ENCODE measurements at regions not wholly inside any gene's neighbourhood (a gene's known extent, or its start where the extent isn't known, plus 50 kb on each side); places are given as distances from the start of the nearest gene placed in this dataset.
A peak's percentile ranks its signal among the peaks of the same experiment; 100 is the strongest.

- Histone ChIP-seq H3K4me1 (ENCODE audit: insufficient read depth, low read length) (peaks cover 8% of the 10 kb centered on the region), H3K4me2 (ENCODE audit: low read length) (peak overlapping the region; percentile 37), H3K9ac (ENCODE audit: low read length) (no peak overlapping the region), H2AFZ (ENCODE audit: low read depth, low read length) (peak overlapping the region; percentile 59), H3K27me3 (ENCODE audit: insufficient read depth, low read length) (no peaks in the 10 kb centered on the region), H3K79me2 (ENCODE audit: insufficient read depth, low read length) (no peaks in the 10 kb centered on the region), H3K9me3 (ENCODE audit: insufficient read depth, low read depth, low read length) (peaks cover 2% of the 10 kb centered on the region), H4K20me1 (ENCODE audit: insufficient read depth, low read length) (no peaks in the 10 kb centered on the region), H3K36me3 (ENCODE audit: insufficient read depth, low read length) (no peaks in the 10 kb centered on the region), H3K4me3 (ENCODE audit: insufficient read depth, low read depth, low read length) (no peak overlapping the region), H3K27ac (ENCODE audit: low read depth, low read length) (peak overlapping the region; percentile 8)
- FAIRE-seq = no peak
- no peaks in the 10 kb centered on the region for H3K27me3 Mint-ChIP-seq (ENCODE audit: low read depth, unreplicated experiment)
- H3K4me3 Mint-ChIP-seq (ENCODE audit: unreplicated experiment) = no peak overlapping the region
- no peak overlapping the region for H3K27ac Mint-ChIP-seq (ENCODE audit: unreplicated experiment)
- peaks cover 5% of the 10 kb centered on the region for H3K9me3 Mint-ChIP-seq (ENCODE audit: unreplicated experiment)
- peaks cover 1% of the 10 kb centered on the region for H3K36me3 Mint-ChIP-seq (ENCODE audit: low read depth, unreplicated experiment)
- no peak for TF ChIP-seq EZH2 (IDR thresholded peaks at IDR 0.05; ENCODE audit: insufficient read depth, low read length)
- TF ChIP-seq, protein P1, sequence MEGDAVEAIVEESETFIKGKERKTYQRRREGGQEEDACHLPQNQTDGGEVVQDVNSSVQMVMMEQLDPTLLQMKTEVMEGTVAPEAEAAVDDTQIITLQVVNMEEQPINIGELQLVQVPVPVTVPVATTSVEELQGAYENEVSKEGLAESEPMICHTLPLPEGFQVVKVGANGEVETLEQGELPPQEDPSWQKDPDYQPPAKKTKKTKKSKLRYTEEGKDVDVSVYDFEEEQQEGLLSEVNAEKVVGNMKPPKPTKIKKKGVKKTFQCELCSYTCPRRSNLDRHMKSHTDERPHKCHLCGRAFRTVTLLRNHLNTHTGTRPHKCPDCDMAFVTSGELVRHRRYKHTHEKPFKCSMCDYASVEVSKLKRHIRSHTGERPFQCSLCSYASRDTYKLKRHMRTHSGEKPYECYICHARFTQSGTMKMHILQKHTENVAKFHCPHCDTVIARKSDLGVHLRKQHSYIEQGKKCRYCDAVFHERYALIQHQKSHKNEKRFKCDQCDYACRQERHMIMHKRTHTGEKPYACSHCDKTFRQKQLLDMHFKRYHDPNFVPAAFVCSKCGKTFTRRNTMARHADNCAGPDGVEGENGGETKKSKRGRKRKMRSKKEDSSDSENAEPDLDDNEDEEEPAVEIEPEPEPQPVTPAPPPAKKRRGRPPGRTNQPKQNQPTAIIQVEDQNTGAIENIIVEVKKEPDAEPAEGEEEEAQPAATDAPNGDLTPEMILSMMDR (IDR thresholded peaks at IDR 0.05; ENCODE audit: insufficient read depth, low read depth, low read length) = no peak
- peak; percentile 65 for DNase-seq (ENCODE audit: low read depth)
- peaks cover 9% of the 10 kb centered on the region for H3K4me1 Mint-ChIP-seq (ENCODE audit: low read depth, unreplicated experiment)
These were observed 480.5 kb downstream of the OTOL1 start for GRCh38 chr3:161977063-161977462.

DNA sequence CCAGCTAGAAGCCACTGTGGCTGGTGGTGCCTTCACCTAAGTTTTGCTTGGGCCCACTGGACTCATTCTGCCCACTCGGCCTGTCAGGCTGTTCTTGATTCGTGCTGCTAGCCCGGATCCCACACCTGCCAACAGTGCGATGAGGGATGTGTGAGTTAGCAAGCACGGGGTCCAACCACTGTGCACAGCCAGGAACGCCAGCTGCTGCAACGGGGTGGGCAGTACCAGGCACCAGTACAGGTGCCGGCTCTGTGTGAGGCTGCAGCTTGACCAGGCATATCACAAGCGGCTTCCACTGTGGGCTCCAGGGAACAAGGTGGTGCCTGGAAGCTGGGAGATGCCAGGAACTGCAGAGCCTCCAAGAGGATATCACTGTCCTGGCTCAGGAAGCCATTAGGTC is 481.2 kb downstream of the OTOL1 start:
- no peaks in the 10 kb centered on the region for H3K36me3 ChIP-seq (ENCODE audit: insufficient read depth, low read length)
- no peak overlapping the region for H3K4me2 ChIP-seq (ENCODE audit: low read length)
- no peaks in the 10 kb centered on the region for H4K20me1 ChIP-seq (ENCODE audit: insufficient read depth, low read length)
- no peaks in the 10 kb centered on the region for H3K27me3 ChIP-seq (ENCODE audit: insufficient read depth, low read length)
- Mint-ChIP-seq H3K4me1 (ENCODE audit: low read depth, unreplicated experiment) (peaks cover 9% of the 10 kb centered on the region), H3K27me3 (ENCODE audit: low read depth, unreplicated experiment) (peaks cover 2% of the 10 kb centered on the region), H3K4me3 (ENCODE audit: unreplicated experiment) (no peak overlapping the region), H3K36me3 (ENCODE audit: low read depth, unreplicated experiment) (peaks cover 1% of the 10 kb centered on the region), H3K9me3 (ENCODE audit: unreplicated experiment) (peaks cover 5% of the 10 kb centered on the region), H3K27ac (ENCODE audit: unreplicated experiment) (no peak overlapping the region)
- FAIRE-seq = no peak
- TF ChIP-seq, protein P1 (IDR thresholded peaks at IDR 0.05; ENCODE audit: insufficient read depth, low read depth, low read length) = no peak
- TF ChIP-seq EZH2 (IDR thresholded peaks at IDR 0.05; ENCODE audit: insufficient read depth, low read length) = no peak
- H3K4me1 ChIP-seq (ENCODE audit: insufficient read depth, low read length) = peaks cover 8% of the 10 kb centered on the region
- H3K9me3 ChIP-seq (ENCODE audit: insufficient read depth, low read depth, low read length) = peaks cover 2% of the 10 kb centered on the region
- H3K79me2 ChIP-seq (ENCODE audit: insufficient read depth, low read length) = no peaks in the 10 kb centered on the region
- no peak overlapping the region for H3K9ac ChIP-seq (ENCODE audit: low read length)
- H3K4me3 ChIP-seq (ENCODE audit: insufficient read depth, low read depth, low read length) = no peak overlapping the region
- H3K27ac ChIP-seq (ENCODE audit: low read depth, low read length) = no peak overlapping the region
- no peak for DNase-seq (ENCODE audit: low read depth)
- H2AFZ ChIP-seq (ENCODE audit: low read depth, low read length) = no peak overlapping the region

DNA sequence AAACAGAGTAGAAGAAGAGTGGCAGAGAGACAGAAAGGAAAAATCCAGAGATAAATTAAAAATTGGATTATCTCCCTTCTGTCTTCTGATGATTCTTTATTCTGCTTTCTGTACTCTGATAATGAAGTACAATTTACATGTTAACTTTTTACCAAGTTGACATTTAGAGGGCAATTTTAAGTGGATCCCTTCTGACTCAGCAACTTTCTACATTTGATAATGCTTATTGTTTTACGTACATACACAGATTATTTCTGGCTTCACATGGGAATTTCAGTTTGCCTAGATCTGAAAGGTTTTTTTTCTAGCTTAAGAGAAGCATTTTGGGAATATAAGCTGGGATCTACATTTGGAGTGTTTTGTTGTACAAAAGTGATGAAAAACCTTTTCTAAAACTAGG is 491.3 kb downstream of the OTOL1 start:
- Histone ChIP-seq H3K9ac (ENCODE audit: low read length) (no peak overlapping the region), H2AFZ (ENCODE audit: low read depth, low read length) (no peak overlapping the region), H3K4me3 (ENCODE audit: insufficient read depth, low read depth, low read length) (no peak overlapping the region), H3K9me3 (ENCODE audit: insufficient read depth, low read depth, low read length) (no peaks in the 10 kb centered on the region), H3K4me2 (ENCODE audit: low read length) (no peak overlapping the region), H3K27ac (ENCODE audit: low read depth, low read length) (no peak overlapping the region), H3K27me3 (ENCODE audit: insufficient read depth, low read length) (no peaks in the 10 kb centered on the region), H3K36me3 (ENCODE audit: insufficient read depth, low read length) (no peaks in the 10 kb centered on the region), H3K4me1 (ENCODE audit: insufficient read depth, low read length) (no peaks in the 10 kb centered on the region), H3K79me2 (ENCODE audit: insufficient read depth, low read length) (no peaks in the 10 kb centered on the region), H4K20me1 (ENCODE audit: insufficient read depth, low read length) (no peaks in the 10 kb centered on the region)
- Mint-ChIP-seq H3K9me3 (ENCODE audit: unreplicated experiment) (no peaks in the 10 kb centered on the region), H3K27ac (ENCODE audit: unreplicated experiment) (no peak overlapping the region), H3K4me1 (ENCODE audit: low read depth, unreplicated experiment) (peaks cover 8% of the 10 kb centered on the region), H3K36me3 (ENCODE audit: low read depth, unreplicated experiment) (no peaks in the 10 kb centered on the region), H3K4me3 (ENCODE audit: unreplicated experiment) (no peak overlapping the region), H3K27me3 (ENCODE audit: low read depth, unreplicated experiment) (no peaks in the 10 kb centered on the region)
- TF ChIP-seq, protein P1 (IDR thresholded peaks at IDR 0.05; ENCODE audit: insufficient read depth, low read depth, low read length) = no peak
- no peak for TF ChIP-seq EZH2 (IDR thresholded peaks at IDR 0.05; ENCODE audit: insufficient read depth, low read length)
- FAIRE-seq = no peak
- no peak for DNase-seq (ENCODE audit: low read depth)
